T47D (cell line): ENCODE measurements at regions not wholly inside any gene's neighbourhood (a gene's known extent, or its start where the extent isn't known, plus 50 kb on each side); places are given as distances from the start of the nearest gene placed in this dataset.
"Not testable (repeated sequence)": the region's sequence is repeated elsewhere in the genome, so short reads cannot be mapped to it uniquely, and the experiment has no call there.

Experiments used
- DNase-seq, 2 experiments: peaks; one replicate each; pipeline versions ENCODE4 v3.0.0 to v3.0.0-alpha.2; 2011 to 2012; ENCODE audit warnings: low read depth in 1 of 2, low spot score in 1 of 2
- JUND ChIP-seq: IDR thresholded peaks from 2 replicates; pipeline ENCODE4 v1.6.1; 2012; ENCODE audit warnings: low read depth
- in situ Hi-C: cut with HindIII; loops from 2 replicates; pipeline ENCODE4 v1.10.0; 2016; ENCODE audit warnings: low sequenced_read_pairs, low pct_unique_long_range_greater_than_20kb

DNA sequence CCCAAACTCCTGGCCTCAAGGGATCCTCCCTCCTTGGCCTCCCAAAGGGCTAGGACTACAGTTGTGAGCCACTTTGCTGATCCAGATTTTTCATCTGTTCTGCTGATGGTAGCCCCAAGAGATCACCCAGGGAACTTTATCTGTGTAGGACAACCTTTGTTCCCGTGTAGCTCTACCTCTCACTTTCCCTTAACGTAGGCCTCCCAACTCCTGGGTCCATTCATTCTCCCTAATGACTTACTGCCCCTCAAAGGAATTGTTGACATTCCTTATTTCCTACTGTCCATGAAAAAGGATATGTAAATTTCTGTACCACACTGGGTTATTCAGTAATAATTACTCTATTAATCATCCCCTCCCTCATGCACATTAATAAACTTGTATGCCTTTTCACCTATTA, 51.0 kb upstream of the PHF24 start:
- DNase-seq, result no peak
- no peak for TF ChIP-seq JUND
- in situ Hi-C loops, result no loop called here

DNA sequence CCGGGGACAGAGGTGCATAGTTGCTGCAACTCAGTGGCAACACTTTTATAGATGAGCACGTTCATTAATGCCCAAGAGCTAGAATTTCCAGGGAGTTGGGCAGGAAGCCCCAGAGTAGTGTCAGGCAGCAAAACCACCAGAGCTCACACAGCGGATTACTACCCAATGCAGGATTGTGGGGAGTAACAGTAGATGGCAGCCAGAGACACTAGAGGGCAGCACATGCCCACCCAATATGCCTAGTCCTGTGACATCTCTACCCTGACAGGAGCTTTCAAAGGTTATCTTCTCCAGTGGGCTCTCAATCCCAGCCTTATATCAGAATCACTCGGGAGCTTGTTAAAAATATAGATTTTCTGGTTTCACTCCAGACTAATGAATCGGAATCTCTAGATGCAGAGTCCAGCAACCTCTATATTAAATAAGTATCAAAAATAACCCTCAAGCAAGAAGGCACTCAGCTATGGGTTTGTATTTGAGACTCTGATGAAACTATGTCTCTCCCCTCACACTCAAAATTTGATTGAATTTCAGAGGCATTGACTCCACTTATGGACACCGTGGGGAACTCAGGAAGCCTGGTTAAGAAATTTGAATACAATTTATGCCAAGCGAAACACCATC, 58.4 kb upstream of the PHF24 start:
- in situ Hi-C loops, result no loop called here
- TF ChIP-seq JUND, result no peak
- DNase-seq, result peak; percentile 39 to 70

DNA sequence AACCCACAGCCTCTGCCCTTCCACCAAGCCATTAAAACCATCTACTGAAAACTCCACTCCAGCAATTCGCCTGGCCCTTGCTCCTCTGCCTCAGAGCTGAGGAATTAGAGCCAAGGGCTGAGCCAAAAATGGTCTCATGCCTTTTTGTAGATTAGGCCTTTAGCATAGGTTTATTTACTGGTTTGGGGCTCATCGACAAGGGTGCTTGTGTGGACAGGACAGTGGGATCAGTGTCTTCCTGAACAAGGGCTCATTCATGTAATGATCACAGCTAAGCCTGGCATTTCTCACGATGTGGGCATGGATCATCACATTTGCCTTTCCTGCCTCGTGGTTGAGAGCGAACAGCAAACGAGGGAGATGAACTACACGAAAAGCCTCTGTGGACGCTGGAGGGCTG, 59.2 kb upstream of the PHF24 start:
- no peak for DNase-seq
- in situ Hi-C loops, result no loop called here
- TF ChIP-seq JUND, result no peak

DNA sequence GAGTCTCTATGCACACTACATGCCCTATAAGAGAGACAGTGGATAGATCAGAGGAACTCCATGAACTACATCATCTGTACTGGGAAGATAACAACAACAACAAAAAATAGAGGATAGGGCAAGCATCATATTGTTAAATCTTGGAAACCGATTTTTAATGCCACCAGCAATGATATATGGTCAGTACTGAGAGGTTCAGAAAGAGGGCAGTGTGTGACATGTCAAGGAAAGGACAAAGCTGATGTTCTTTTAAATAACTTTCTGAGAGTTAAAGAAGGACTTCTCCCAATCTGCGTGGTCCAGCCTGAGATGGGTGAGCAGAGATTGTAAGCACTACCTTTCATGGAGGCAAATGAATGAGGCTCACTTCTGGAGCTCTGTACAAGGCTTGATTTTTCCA, 62.0 kb upstream of the PHF24 start:
- in situ Hi-C loops, result no loop called here
- no peak for TF ChIP-seq JUND
- no peak for DNase-seq

DNA sequence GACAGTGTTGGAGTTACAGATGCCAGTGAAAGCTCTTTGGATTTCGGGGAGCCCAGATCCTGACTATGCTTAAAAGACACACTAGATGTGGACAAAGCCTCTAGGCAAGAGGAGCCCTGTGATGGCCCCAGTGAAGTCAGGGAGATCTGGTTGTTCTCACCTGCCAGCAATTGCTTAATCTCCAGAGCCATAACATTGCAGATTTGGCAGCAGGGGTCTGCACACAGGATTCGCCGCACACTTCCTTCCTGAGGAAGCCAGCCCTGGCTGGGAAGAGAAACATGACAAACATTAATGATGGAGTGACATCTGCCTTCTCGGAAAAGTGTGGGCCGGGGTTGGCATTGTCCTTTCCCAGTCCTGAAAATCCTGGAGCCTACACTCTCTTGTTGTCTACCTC, 65.2 kb upstream of the PHF24 start:
- no peak for DNase-seq
- no peak for TF ChIP-seq JUND
- in situ Hi-C loops, result no loop called here

DNA sequence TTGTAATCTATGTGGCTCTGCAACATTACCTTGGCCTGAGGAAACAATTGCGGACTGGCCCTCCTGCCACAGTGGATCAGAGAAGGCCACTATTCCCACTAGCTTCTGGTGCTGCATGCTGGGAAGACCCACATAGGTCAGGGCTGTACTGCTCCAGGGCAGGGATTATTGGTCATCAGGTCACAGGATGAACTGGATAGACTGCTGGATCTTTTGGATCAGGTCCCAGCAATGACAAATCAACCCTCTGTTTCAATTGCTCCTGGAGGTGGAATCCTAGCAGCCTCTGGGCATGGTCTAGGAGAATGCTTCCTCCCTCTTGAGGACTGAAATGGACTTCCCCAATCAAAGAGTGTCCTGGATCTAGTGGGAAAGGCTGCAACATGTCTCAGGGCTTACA, 66.7 kb upstream of the PHF24 start:
- in situ Hi-C loops, result no loop called here
- no peak for DNase-seq
- no peak for TF ChIP-seq JUND

DNA sequence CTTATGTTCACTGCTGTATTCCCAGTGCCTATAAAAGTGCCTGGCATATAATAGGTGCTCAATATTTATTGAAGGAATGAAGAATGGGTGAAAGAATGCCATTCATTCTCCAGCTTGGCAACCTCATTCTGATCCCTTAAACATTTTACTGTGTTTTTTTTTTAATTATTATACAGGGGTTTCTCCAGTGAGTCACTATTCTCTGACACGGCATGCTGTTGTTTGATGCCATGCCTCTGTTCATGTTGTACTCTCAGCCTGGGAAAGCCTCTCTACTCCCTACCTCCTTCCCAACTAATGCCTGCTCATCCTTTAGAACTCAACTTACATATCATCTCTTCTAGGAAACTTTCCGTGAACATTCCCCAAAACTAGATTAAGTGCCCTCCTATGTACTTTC, 70.2 kb upstream of the PHF24 start:
- no peak for TF ChIP-seq JUND
- in situ Hi-C loops, result no loop called here
- DNase-seq, result no peak

DNA sequence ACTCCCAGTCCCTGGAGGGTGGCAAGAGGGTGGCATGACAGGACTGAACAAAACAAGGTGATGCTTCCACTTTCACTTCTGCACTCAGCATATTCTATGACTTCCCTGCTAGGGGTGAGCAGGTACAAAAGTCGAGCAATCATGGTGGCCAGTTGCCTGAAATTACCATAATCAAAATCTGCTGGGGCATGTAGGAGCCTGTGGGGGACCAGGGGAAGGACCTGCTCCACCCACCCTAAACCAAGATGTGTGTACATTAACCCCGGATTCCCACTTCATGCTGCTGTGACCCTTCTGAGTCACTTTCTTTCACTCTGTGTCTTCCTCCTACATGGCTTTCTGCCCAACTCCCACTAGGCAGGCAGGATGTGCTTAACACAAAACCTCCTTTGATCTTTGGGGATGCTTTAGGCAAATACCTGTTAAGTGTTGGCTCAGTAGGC, 73.3 kb upstream of the PHF24 start:
- TF ChIP-seq JUND, result no peak
- DNase-seq, result no peak
- in situ Hi-C loops, result no loop called here

DNA sequence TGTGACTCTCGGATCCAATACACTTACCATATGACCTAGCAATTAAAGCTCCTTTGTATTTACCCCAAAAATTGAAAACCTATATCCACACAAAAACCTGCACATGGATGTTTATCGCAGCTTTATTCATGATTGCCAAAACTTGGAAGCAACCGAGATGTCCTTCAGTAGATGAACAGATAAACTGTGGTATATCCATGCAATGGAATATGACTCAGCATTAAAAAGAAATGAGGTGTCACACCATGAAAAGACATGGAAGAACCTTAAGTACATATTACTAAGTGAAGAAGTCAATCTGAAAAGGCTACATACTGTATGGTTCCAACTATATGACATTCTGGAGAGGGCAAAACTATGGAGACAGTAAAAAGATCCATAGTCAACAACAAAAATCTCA, 82.0 kb upstream of the PHF24 start:
- DNase-seq, result no peak
- in situ Hi-C loops, result no loop called here
- no peak for TF ChIP-seq JUND

DNA sequence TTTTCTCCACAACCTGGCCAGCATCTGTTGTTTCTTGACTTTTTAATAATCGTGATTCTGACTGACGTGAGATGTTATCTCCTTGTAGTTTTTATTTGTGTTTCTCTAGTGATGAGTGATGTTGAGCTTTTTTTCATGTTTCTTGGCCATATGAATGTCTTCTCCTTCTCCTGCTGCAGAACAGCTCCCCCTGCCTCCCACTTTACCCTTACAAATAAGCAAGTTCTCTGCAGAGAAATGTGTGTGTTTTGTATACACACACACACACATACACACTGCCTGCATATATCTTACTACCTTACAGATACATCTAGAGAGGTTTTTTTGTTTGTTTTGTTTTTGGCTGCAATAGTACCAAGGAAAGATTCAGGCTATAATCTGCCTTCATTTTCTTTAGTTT, 88.7 kb upstream of the PHF24 start:
- TF ChIP-seq JUND, result no peak
- in situ Hi-C loops, result no loop called here
- DNase-seq, result peak in 1 of 2 experiments; percentile 42

DNA sequence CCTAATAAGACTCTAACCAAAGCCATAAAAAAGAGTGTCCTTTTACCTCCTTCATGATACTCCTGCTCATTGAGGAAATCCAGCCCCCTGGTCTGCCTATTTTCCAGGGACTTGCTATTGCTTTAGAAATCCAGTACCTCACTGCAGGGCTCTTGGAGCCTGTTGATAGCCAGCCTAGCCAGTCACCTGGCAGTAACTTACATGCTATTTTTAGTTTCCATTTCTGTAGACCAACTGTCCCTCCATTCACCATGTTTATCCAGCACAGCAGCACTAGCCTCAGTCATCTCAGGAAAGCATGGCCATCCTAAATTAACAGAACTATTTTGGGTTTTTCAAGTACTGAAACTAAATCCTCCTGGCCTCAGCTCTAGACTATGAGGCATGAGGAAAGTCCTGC, 91.5 kb upstream of the PHF24 start:
- DNase-seq, result no peak
- no peak for TF ChIP-seq JUND
- in situ Hi-C loops, result no loop called here

DNA sequence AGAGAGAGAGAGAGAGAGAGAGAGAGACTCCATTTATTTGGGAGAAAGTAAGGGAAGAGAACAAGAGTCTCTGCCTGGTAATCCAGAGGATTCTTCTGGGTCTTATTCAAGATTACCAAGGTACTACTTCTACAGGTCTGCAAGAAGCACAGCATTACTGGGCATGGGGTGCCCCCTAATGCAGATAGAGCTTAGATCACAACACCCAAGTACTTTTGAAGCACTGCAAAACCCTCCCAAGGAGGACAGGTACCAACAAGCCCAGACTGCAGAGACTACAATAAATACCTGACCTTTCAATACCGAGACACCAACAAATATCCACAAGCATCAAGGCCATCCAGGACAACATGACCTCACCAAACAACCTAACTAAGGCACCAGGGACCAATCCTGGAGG, 94.7 kb upstream of the PHF24 start:
- no peak for TF ChIP-seq JUND
- DNase-seq, result no peak
- in situ Hi-C loops, result no loop called here

DNA sequence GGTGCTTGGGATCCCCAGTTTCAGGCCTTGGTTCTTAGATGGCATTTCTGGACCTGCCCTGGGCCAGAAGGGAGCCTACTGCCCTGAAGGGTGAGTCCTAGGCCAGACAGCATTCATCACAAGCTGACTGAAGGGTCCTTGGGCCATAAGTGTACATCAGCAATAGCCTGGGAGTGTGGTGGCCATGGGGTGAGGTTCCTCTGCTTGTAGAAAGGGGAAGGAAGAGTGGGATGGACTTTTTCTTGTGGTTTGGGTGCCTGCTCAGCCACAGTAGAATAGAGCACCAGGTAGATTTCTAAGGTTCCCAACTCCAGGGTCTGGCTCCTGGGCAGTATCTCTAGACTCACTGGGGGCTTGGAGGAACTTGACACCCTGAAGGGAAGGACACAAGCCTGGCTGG, 95.2 kb upstream of the PHF24 start:
- in situ Hi-C loops, result no loop called here
- DNase-seq, result no peak
- TF ChIP-seq JUND, result no peak

DNA sequence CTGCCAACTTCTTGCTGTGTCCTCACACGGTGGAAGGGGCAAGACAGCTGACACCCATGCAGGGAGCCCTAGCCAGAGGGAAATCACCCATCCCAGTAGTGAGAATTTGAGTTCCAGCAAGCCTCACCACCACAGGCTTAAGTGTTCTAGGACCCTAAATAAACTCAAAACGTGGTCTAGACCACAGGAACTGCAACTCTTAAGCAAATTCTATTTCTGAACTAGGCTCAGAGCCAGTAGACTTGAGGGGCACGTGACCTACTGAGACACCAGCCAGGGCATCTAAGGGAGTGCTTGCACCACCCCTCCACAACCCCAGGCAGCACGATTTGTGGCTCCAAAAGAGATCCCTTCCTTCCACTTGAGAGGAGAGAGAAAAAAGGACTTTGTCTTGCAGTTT, 96.0 kb upstream of the PHF24 start:
- no peak for DNase-seq
- no peak for TF ChIP-seq JUND
- in situ Hi-C loops, result no loop called here

DNA sequence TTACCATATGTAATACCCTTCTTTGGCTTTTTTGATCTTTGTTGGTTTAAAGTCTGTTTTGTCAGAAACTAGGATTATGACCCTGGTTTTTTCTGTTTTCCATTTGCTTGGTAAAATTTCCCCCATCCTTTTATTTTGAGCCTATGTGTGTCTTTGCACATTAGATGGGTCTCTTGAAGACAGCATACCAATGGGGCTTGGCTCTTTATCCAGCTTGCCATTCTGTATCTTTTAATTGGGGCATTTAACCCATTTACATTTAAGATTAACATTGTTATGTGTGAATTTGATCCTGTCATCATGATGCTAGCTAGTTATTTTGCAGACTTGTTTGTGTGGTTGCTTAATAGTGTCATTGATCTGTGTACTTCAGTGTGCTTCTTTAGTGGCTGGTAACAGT, 103.1 kb upstream of the PHF24 start:
- in situ Hi-C loops, DNase-seq: not testable (repeated sequence)
